Psoas muscle (tissue), 7 donors: ENCODE measurements at regions not wholly inside any gene's neighbourhood (a gene's known extent, or its start where the extent isn't known, plus 50 kb on each side); places are given as distances from the start of the nearest gene placed in this dataset.
"Not testable (repeated sequence)": the region's sequence is repeated elsewhere in the genome, so short reads cannot be mapped to it uniquely, and the experiment has no call there.

Experiments
- ATAC-seq, 4 donors: fragments of 200-7000 bp; cut with Tn5 transposase; one replicate each; pipeline ENCODE4 v1.9.1; 2020; ENCODE audit warnings: moderate library complexity in 3 of 4, mild to moderate bottlenecking in 2 of 4
- DNase-seq, 2 donors: peaks; one replicate each; pipeline ENCODE4 v3.0.0-alpha.2; 2020
- H3K27ac ChIP-seq: fragments of 200-600 bp; one replicate; pipeline ENCODE4 v1.8.0; 2022
- H3K27me3 ChIP-seq, 3 donors: fragments of 200-600 bp in 1 of 3; one replicate each; pipeline versions ENCODE4 v1.6.1 to v1.8.0; 2013 to 2022; ENCODE audit warnings: low read length in 2 of 3, mild to moderate bottlenecking in 2 of 3, moderate library complexity in 1 of 3; ENCODE audit not compliant: insufficient read depth in 3 of 3
- H3K36me3 ChIP-seq, 2 donors: fragments of 200-600 bp in 1 of 2; one replicate each; pipeline versions ENCODE4 v1.6.1 to v1.8.0; 2013 to 2022; ENCODE audit warnings: low read depth in 1 of 2, mild to moderate bottlenecking in 1 of 2, moderate library complexity in 1 of 2; ENCODE audit not compliant: insufficient read depth in 1 of 2
- H3K4me1 ChIP-seq: fragments of 200-600 bp; one replicate; pipeline ENCODE4 v1.8.0; 2022
- H3K4me3 ChIP-seq: fragments of 200-600 bp; one replicate; pipeline ENCODE4 v1.8.0; 2022; ENCODE audit warnings: mild to moderate bottlenecking
- H3K9me3 ChIP-seq: fragments of 200-600 bp; one replicate; pipeline ENCODE4 v1.8.0; 2022
- WGBS, 3 donors: extraction: QIAGEN DNeasy Blood & Tissue Kit; methylation state at CpG; one replicate each; pipeline versions ENCODE4 v1.1.6 to v1.1.7; 2013; 5-methylcytosine and 5-hydroxymethylcytosine counted together
- intact Hi-C, 2 donors: fragments of 100-400 bp; cut with DNase I; formaldehyde crosslinking; loops; one replicate each; pipeline versions ENCODE4 v1.11.0 to v1.14.2; 2022
- donor health status: healthy with polysubstance abuse.
- donor health status: DM: no; HTN: no; CAD: no; lungs with moderate emphysema.
- donor health status: Bipolar disorder and iron deficiency.
- donor health status: healthy.
- donor health status: DM: yes; HTN: yes; CAD: no.
- donor health status: DM: no; HTN: no; CAD: no.
- donor health status: DM: yes; HTN: yes; CAD: no.

- H3K27me3 ChIP-seq, H3K4me1 ChIP-seq, H3K4me3 ChIP-seq, ATAC-seq, DNase-seq, intact Hi-C loops, H3K36me3 ChIP-seq, H3K9me3 ChIP-seq, H3K27ac ChIP-seq: not testable (repeated sequence)
- WGBS, 3 donors, result 29 to 33% (median 32%) methylated on average over 1 of the region's 2 CpGs
Observed at GRCh38 chr21:10100873-10101272, 420.5 kb upstream of the TPTE start.

- H3K27me3 ChIP-seq, H3K27ac ChIP-seq, H3K4me3 ChIP-seq, ATAC-seq, H3K4me1 ChIP-seq, intact Hi-C loops, H3K36me3 ChIP-seq, H3K9me3 ChIP-seq: not testable (repeated sequence)
- WGBS, 3 donors, result 68 to 72% (median 71%) methylated on average over 26 to 40 of the region's 40 CpGs
- peak in 1 of 2 donors; percentile 7 for DNase-seq
Observed at GRCh38 chr21:10119342-10119741, 402.0 kb upstream of the TPTE start.

- WGBS, 3 donors, result 74 to 79% (median 74%) methylated on average over 22 to 54 of the region's 58 CpGs
- H3K4me1 ChIP-seq, ATAC-seq, intact Hi-C loops, H3K27me3 ChIP-seq, H3K27ac ChIP-seq, H3K36me3 ChIP-seq, H3K4me3 ChIP-seq, H3K9me3 ChIP-seq: not testable (repeated sequence)
- peak; percentile 5 to 40 for DNase-seq
Observed at GRCh38 chr21:10119746-10120535, 401.4 kb upstream of the TPTE start.

GRCh38 chr21:10120536-10120934, 400.8 kb upstream of the TPTE start:
- DNase-seq, intact Hi-C loops, H3K27ac ChIP-seq, H3K27me3 ChIP-seq, ATAC-seq, H3K4me1 ChIP-seq, H3K4me3 ChIP-seq, H3K36me3 ChIP-seq, H3K9me3 ChIP-seq: not testable (repeated sequence)
- 77 to 85% (median 78%) methylated on average over 9 to 12 of the region's 22 CpGs for WGBS, 3 donors

GRCh38 chr21:10120965-10121550, 400.3 kb upstream of the TPTE start:
- intact Hi-C loops, ATAC-seq, H3K4me1 ChIP-seq, H3K27me3 ChIP-seq, H3K36me3 ChIP-seq, H3K27ac ChIP-seq, H3K4me3 ChIP-seq, H3K9me3 ChIP-seq: not testable (repeated sequence)
- 67 to 76% (median 74%) methylated on average over 19 to 23 of the region's 27 CpGs for WGBS, 3 donors
- peak; percentile 1 to 39 for DNase-seq

- WGBS, 3 donors, result 65 to 67% (median 67%) methylated on average over 22 to 31 of the region's 33 CpGs
- ATAC-seq, H3K27ac ChIP-seq, H3K9me3 ChIP-seq, intact Hi-C loops, H3K27me3 ChIP-seq, H3K36me3 ChIP-seq, H3K4me1 ChIP-seq, H3K4me3 ChIP-seq: not testable (repeated sequence)
- peak in 1 of 2 donors; percentile 41 for DNase-seq
Observed at GRCh38 chr21:10121816-10122455, 399.4 kb upstream of the TPTE start.

DNA sequence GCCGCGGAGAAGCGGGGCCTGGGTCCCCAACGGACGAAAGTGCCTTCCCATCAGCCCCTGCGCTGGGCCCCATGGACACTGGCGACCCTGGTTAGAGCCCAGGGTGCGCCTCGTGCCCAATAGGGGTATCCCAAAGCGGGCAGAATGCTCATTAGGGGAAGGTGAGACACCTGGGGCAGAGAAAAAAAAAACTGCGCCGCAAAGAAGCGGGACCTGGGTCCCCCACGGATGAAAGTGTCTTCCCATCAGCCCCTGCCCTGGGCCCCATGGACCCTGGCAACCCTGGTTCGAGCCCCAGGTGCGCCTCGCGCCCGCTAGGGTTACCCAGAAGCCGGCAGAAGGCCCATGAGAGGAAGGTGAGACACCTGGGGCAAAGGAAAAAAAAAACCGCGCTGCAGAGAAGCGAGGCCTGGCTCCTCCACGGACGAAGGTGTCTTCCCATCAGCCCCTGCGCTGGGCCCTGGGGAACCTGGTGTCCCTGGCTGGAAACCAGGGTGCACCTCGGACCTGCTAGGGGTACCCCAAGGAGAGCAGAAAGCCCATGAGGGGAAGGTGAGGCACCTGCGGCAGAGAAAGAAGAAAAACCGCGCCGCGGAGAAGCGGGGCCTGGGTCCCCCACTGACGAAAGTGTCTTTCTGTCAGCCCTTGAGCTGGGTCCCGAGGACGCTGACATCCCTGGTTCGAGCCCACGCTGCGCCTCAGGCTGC, 398.4 kb upstream of the TPTE start:
- H3K27ac ChIP-seq, H3K36me3 ChIP-seq, H3K27me3 ChIP-seq, H3K4me3 ChIP-seq, intact Hi-C loops, H3K9me3 ChIP-seq, H3K4me1 ChIP-seq, ATAC-seq: not testable (repeated sequence)
- 51 to 61% (median 58%) methylated on average over 22 to 30 of the region's 39 CpGs for WGBS, 3 donors
- peak; percentile 5 to 39 for DNase-seq

DNA sequence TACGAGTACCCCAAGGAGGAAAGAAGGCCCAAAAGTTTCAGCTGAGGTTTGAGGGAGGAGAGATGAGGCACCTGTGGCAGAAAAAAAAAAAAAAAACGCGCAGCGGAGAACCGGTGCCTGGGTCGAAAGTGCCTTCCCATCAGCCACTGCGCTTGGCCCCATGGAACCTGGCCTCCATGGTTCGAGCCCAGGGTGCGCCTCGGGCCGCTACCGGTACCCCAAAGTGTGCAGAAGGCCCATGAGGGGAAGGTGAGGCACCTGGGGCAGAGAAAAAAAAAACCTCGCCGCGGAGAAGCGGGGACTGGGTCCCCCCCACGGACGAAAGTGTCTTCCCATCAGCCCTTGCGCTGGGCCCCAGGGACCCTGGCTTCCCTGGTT, 397.9 kb upstream of the TPTE start:
- ATAC-seq, intact Hi-C loops, H3K4me1 ChIP-seq, H3K4me3 ChIP-seq, H3K27ac ChIP-seq, H3K27me3 ChIP-seq, H3K9me3 ChIP-seq, H3K36me3 ChIP-seq: not testable (repeated sequence)
- peak; percentile 8 to 36 for DNase-seq
- 65 to 66% (median 66%) methylated on average over 17 to 19 of the region's 19 CpGs for WGBS, 3 donors

- ATAC-seq, H3K27me3 ChIP-seq, intact Hi-C loops, H3K36me3 ChIP-seq, H3K27ac ChIP-seq, H3K9me3 ChIP-seq, H3K4me3 ChIP-seq, H3K4me1 ChIP-seq: not testable (repeated sequence)
- 65 to 71% (median 65%) methylated on average over 15 to 17 of the region's 17 CpGs for WGBS, 3 donors
- DNase-seq, result peak; percentile 3 to 26
Observed at GRCh38 chr21:10125616-10126015, 395.8 kb upstream of the TPTE start.

- H3K9me3 ChIP-seq, H3K27ac ChIP-seq, H3K4me1 ChIP-seq, H3K4me3 ChIP-seq, ATAC-seq, intact Hi-C loops, H3K27me3 ChIP-seq, H3K36me3 ChIP-seq: not testable (repeated sequence)
- WGBS, 3 donors, result 82 to 97% (median 87%) methylated on average over 1 of the region's 2 CpGs
- DNase-seq, result peak in 1 of 2 donors; percentile 38
Observed at GRCh38 chr21:10134119-10134518, 387.3 kb upstream of the TPTE start.

- H3K9me3 ChIP-seq, H3K4me1 ChIP-seq, H3K27me3 ChIP-seq, H3K4me3 ChIP-seq, DNase-seq, H3K27ac ChIP-seq, ATAC-seq, intact Hi-C loops, H3K36me3 ChIP-seq: not testable (repeated sequence)
- WGBS, 3 donors, result 65 to 91% (median 77%) methylated on average over 2 to 3 of the region's 4 CpGs
Observed at GRCh38 chr21:10135879-10136278, 385.5 kb upstream of the TPTE start.
